ENCODE measurements at regions not wholly inside any gene's neighbourhood (a gene's known extent, or its start where the extent isn't known, plus 50 kb on each side); places are given as distances from the start of the nearest gene placed in this dataset.
"Not testable (repeated sequence)": the region's sequence is repeated elsewhere in the genome, so short reads cannot be mapped to it uniquely, and the experiment has no call there.

DNA sequence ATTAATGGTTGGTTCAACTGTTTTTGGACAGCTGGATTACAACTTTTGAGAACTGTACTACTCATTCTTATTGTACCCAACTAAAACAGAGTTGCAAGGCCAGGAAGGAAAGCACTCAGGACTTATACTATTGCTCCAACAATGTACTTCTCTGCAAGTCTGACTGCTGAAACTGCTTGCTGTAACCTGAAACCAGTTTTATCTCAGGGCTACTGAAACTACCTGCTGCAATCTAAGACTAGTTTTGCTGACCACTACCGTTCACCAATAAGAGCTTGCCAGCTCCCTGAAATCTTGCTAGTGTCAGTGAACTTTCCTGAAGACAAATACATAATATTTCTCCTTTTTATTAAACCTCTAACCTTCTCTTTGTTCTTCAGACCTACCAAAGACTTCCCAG, 157.3 kb downstream of the CDCA7 start:
- TF ChIP-seq, protein P1, sequence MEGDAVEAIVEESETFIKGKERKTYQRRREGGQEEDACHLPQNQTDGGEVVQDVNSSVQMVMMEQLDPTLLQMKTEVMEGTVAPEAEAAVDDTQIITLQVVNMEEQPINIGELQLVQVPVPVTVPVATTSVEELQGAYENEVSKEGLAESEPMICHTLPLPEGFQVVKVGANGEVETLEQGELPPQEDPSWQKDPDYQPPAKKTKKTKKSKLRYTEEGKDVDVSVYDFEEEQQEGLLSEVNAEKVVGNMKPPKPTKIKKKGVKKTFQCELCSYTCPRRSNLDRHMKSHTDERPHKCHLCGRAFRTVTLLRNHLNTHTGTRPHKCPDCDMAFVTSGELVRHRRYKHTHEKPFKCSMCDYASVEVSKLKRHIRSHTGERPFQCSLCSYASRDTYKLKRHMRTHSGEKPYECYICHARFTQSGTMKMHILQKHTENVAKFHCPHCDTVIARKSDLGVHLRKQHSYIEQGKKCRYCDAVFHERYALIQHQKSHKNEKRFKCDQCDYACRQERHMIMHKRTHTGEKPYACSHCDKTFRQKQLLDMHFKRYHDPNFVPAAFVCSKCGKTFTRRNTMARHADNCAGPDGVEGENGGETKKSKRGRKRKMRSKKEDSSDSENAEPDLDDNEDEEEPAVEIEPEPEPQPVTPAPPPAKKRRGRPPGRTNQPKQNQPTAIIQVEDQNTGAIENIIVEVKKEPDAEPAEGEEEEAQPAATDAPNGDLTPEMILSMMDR (IDR thresholded peaks at IDR 0.05; ENCODE audit: low read depth, low read length, missing control alignments) = no peak
- in situ Hi-C loops (cut with HindIII; ENCODE audit: low sequenced_read_pairs) = no loop called here
- no peak for DNase-seq (ENCODE audit: low read depth)
- H3K4me3 ChIP-seq (ENCODE audit: low read depth, low read length) = no peak overlapping the region

DNA sequence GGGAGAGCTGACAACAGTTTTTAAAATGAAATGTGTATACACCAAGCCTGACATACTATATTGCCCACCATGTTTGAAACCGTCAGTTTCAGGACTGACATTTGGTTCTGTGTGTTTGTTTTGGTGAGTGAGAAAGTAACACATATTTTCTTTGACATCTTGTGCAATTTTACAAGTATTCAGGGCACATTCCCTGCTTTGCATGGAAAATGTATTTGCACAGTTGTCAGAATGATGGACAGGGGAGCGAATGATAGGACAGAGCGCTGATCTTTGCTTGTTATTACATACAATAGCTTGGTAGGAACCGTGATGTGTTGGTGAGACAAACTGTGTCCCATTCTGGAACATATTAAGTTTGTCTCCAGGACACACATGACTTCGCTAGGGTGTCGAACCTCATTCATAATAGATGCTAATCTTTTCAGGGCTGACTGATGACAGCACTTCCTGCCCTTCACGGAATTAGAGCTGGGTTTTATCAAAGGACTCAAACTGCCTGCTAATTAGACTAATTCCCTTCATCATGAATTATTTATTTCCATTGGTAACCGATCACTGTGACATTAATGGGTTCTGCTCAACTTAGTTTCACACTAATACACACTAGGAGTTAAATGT, 158.5 kb downstream of the CDCA7 start:
- DNase-seq (ENCODE audit: low read depth) = no peak
- in situ Hi-C loops (cut with HindIII; ENCODE audit: low sequenced_read_pairs) = no loop called here
- TF ChIP-seq, protein P1 (IDR thresholded peaks at IDR 0.05; ENCODE audit: low read depth, low read length, missing control alignments) = no peak

DNA sequence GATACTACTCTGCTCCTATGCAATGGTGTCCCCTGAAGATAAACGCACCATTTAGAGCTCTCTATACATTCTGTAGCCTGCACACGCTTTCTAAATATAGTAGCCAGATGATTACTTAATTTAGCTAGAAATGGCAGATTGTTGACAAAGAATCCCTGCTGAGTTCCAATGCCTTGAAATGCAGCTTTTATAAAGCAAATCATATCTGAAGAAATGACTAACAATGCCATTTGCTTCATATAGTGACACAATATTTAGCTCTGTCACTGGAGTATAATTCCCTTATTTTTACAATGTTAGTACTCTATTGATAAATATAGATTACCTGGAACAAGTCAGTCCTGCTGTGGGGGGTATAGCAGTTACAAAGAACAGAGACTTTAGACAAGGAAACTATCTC, 166.2 kb downstream of the CDCA7 start:
- in situ Hi-C loops (cut with HindIII; ENCODE audit: low sequenced_read_pairs) = no loop called here
- H3K4me3 ChIP-seq (ENCODE audit: low read depth, low read length) = no peak overlapping the region
- no peak for DNase-seq (ENCODE audit: low read depth)

More for the DNA sequence above, 158.5 kb downstream of the CDCA7 start:
- H3K4me3 ChIP-seq (ENCODE audit: low read depth, low read length) = no peak overlapping the region

DNA sequence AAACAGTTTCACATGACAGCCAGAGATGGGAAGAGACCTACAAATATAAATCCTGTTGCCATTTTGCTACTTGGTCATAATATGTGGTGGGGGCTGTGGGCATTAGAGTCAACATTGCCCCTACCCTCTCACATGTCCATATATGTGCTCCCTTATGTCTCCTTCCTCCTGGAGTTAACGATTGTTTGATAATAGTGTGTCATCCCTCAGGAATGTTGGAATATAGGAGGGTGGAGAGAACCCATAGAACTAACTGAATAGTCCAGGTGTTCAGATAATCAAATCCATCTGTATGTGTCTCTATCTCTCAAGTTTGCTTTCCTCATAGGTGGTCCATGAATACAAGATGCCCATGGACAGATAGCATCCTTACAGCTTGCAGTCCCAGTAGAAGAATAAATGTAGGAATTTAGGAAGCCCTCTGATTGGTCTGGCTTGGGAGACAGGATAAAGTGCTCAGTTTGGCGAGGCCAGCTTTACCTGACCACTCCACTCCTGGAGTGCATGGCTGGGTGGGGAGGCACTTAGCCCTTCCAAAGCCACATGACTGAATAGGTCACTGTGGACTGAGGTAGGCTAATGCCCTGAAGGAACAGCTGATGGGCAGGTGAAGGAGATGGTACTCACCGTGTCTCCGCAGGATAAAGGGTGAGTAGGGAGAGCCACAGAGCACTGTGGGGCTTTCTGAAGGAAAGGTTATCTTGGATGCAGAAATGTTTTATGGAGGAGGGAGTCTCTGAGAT, 166.9 kb downstream of the CDCA7 start:
- in situ Hi-C loops (cut with HindIII; ENCODE audit: low sequenced_read_pairs) = no loop called here

More for the DNA sequence above, 166.2 kb downstream of the CDCA7 start:
- TF ChIP-seq, protein P1 (IDR thresholded peaks at IDR 0.05; ENCODE audit: low read depth, low read length, missing control alignments) = no peak

DNA sequence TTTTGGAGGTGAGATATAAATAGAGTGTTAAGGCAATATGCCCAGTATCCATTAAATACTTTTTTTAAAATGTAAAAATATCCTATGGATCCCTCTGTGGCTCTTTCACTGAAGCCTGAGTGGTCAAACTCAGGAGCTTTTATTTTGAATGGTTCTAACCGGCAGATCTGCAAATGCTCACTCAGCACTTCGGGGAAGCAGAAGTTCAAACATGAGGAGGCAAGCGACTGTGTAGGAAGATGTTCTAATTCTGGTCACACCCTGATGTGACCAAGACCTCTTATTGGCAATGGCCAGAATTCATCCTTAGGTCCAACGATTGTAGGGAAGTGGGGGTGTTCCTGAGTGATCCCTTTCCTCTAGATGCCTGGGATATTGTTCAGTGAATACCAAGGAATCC, 168.8 kb downstream of the CDCA7 start:
- TF ChIP-seq, protein P1 (IDR thresholded peaks at IDR 0.05; ENCODE audit: low read depth, low read length, missing control alignments) = no peak
- no peak for DNase-seq (ENCODE audit: low read depth)
- H3K4me3 ChIP-seq (ENCODE audit: low read depth, low read length) = no peak overlapping the region
- in situ Hi-C loops (cut with HindIII; ENCODE audit: low sequenced_read_pairs) = no loop called here

More for the DNA sequence above, 166.9 kb downstream of the CDCA7 start:
- no peak for DNase-seq (ENCODE audit: low read depth)
- TF ChIP-seq, protein P1 (IDR thresholded peaks at IDR 0.05; ENCODE audit: low read depth, low read length, missing control alignments) = no peak
- H3K4me3 ChIP-seq (ENCODE audit: low read depth, low read length) = no peak overlapping the region

DNA sequence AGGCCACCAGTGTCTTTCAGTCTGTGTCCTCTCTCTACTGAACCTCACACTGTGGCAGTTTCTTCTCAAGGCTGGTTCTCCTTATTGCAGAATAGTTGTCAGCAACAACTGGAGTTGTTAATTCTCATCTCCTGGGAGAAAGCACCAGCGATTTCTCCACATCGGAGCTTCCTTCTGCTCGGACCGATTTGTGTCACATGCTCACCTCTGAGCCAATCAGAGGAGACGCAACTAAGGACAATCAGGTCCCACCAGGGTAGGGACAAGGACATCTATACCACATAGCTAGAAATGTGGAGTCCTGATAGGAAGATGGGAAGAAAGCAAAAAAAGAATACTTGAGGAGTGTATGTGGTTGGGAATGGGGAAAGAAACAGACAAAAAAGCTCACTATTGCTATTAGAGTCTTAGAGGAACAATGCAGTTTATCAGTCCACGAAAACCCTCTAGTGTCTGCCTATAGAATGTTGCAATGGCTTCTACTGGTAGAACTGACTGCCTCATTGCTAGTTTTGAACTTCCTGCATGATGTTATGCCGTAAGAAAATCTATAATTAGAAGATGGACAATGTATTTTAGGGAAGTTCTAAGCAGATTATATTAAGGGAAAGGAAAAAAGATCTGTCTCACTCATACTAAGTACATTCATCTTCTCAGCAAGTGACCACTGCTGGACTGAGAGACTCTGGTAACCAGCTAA, 169.7 kb downstream of the CDCA7 start:
- TF ChIP-seq, protein P1 (IDR thresholded peaks at IDR 0.05; ENCODE audit: low read depth, low read length, missing control alignments) = no peak
- in situ Hi-C loops (cut with HindIII; ENCODE audit: low sequenced_read_pairs) = no loop called here
- no peak overlapping the region for H3K4me3 ChIP-seq (ENCODE audit: low read depth, low read length)
- no peak for DNase-seq (ENCODE audit: low read depth)

DNA sequence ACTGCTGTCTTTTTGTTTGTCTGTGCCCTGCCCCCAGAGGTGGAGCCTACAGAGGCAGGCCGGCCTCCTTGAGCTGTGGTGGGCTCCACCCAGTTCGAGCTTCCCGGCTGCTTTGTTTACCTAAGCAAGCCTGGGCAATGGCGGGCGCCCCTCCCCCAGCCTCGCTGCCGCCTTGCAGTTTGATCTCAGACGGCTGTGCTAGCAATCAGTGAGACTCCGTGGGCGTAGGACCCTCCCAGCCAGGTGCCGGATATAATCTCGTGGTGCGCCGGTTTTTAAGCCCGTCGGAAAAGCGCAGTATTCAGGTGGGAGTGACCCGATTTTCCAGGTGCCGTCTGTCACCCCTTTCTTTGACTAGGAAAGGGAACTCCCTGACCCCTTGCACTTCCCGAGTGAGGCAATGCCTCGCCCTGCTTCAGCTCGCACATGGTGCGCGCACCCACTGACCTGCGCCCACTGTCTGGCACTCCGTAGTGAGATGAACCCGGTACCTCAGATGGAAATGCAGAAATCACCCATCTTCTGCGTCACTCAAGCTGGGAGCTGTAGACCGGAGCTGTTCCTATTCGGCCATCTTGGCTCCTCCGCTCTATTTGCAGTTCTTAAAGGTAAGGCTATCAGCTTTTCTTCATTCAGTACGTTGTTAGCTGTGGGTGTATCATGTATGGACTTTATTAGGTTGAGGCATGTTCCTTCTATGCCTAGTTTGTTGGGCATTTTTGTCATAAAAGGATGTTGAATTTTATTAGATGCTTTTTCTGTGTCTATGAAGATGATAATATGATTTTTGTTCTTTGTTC, 178.3 kb downstream of the CDCA7 start:
- DNase-seq (ENCODE audit: low read depth); H3K4me3 ChIP-seq (ENCODE audit: low read depth, low read length); in situ Hi-C loops (cut with HindIII; ENCODE audit: low sequenced_read_pairs): not testable (repeated sequence)

All from astrocyte of the cerebellum (primary cell).